B cell (primary cell): ENCODE measurements at regions not wholly inside any gene's neighbourhood (a gene's known extent, or its start where the extent isn't known, plus 50 kb on each side); places are given as distances from the start of the nearest gene placed in this dataset.

Experiments used
- ATAC-seq: fragments of 200-7000 bp; cut with Tn5 transposase; one replicate; pipeline ENCODE4 v1.10.0; 2021; ENCODE audit warnings: low read depth, mild to moderate bottlenecking, moderate number of reproducible peaks, moderate library complexity
- CTCF ChIA-PET: fragments of 350-600 bp; sonication (Branson Sonifier 250); formaldehyde crosslinking; loops from one replicate; lab custom pipeline; 2021; ENCODE audit warnings: antibody characterized with exemption, inconsistent platforms; lab: Charles Lee
- POLR2A ChIA-PET: fragments of 350-600 bp; sonication (Branson Sonifier 250); formaldehyde crosslinking; loops from one replicate; lab custom pipeline; 2021; ENCODE audit warnings: antibody characterized with exemption; lab: Charles Lee
- DNase-seq: peaks from one replicate; pipeline ENCODE4 v3.0.0; 2013
- H2AFZ ChIP-seq: 2 replicates; pipeline ENCODE4 v1.6.1; 2012; ENCODE audit warnings: mild to moderate bottlenecking, low read depth, low read length; ENCODE audit not compliant: insufficient read depth, poor library complexity, severe bottlenecking
- H3K27ac ChIP-seq, 2 donors: 1 replicate in 1 of 2; 2 replicates in 1 of 2; pipeline ENCODE4 v1.5.1; 2012 to 2013; ENCODE audit warnings: low read length in 2 of 2, mild to moderate bottlenecking in 2 of 2, moderate library complexity in 1 of 2
- H3K27me3 ChIP-seq, 4 experiments: fragments of 200-600 bp in 1 of 4; sonication (generic) in 1 of 4; replicated peaks in 1 of 4; 1 replicate in 2 of 4; 2 replicates in 2 of 4; pipeline versions ENCODE4 v1.6.1 to v1.7.0; 2013 to 2016; ENCODE audit warnings: low read length in 3 of 4, mild to moderate bottlenecking in 2 of 4, mixed read lengths in 1 of 4, moderate library complexity in 1 of 4; ENCODE audit not compliant: insufficient read depth in 4 of 4, control insufficient read depth in 3 of 4; ENCODE audit errors: control extremely low read depth in 1 of 4
- H3K36me3 ChIP-seq, 2 experiments: replicated peaks in 1 of 2; 1 replicate in 1 of 2; 2 replicates in 1 of 2; pipeline versions ENCODE4 v1.6.1 to v1.7.1; 2013; ENCODE audit warnings: low read length in 1 of 2; ENCODE audit not compliant: insufficient read depth in 2 of 2, control insufficient read depth in 1 of 2; ENCODE audit errors: control extremely low read depth in 1 of 2, extremely low read depth in 1 of 2
- H3K4me1 ChIP-seq, 2 donors: fragments of 200-600 bp in 1 of 2; sonication (generic) in 1 of 2; 1 replicate in 1 of 2; 2 replicates in 1 of 2; pipeline versions ENCODE4 v1.5.1 to v1.6.1; 2013 to 2017; ENCODE audit warnings: low read length in 2 of 2; ENCODE audit not compliant: control insufficient read depth in 2 of 2, insufficient read depth in 2 of 2
- H3K4me2 ChIP-seq: replicated peaks from 2 replicates; pipeline ENCODE3; 2012; ENCODE audit warnings: mild to moderate bottlenecking, low read depth, low read length; ENCODE audit not compliant: poor library complexity, severe bottlenecking
- H3K4me3 ChIP-seq, 5 experiments: fragments of 200-600 bp in 1 of 5; sonication (generic) in 1 of 5; 1 replicate in 3 of 5; 2 replicates in 2 of 5; pipeline versions ENCODE4 v1.5.1 to v1.7.0; 2011 to 2016; ENCODE audit warnings: low read length in 4 of 5, mild to moderate bottlenecking in 4 of 5, low read depth in 2 of 5, control low read depth in 1 of 5, moderate library complexity in 1 of 5; ENCODE audit not compliant: insufficient read depth in 1 of 5; ENCODE audit errors: control extremely low read depth in 1 of 5, extremely low read depth in 1 of 5
- H3K79me2 ChIP-seq: fragments of 200-600 bp; sonication (generic); one replicate; pipeline ENCODE4 v1.6.0; 2016; ENCODE audit warnings: low read length; ENCODE audit not compliant: control insufficient read depth, insufficient read depth
- H3K9ac ChIP-seq: fragments of 200-600 bp; sonication (generic); 2 replicates; pipeline ENCODE4 v1.6.1; 2017; ENCODE audit warnings: mild to moderate bottlenecking, low read length, moderate library complexity
- H3K9me3 ChIP-seq, 3 donors: one replicate each; pipeline versions ENCODE4 v1.6.1 to v1.7.1; 2013; ENCODE audit warnings: low read length in 2 of 3; ENCODE audit not compliant: control insufficient read depth in 2 of 3, insufficient read depth in 1 of 3; ENCODE audit errors: control extremely low read depth in 1 of 3
- H4K20me1 ChIP-seq: 2 replicates; pipeline ENCODE4 v1.6.0; 2012; ENCODE audit warnings: mild to moderate bottlenecking, low read length; ENCODE audit not compliant: insufficient read depth, control insufficient read depth, poor library complexity, severe bottlenecking
- H3K27ac Mint-ChIP-seq: one replicate; pipeline ENCODE4 v1.8.0; 2021; ENCODE audit warnings: mixed read lengths
- H3K27me3 Mint-ChIP-seq: one replicate; pipeline ENCODE4 v1.8.0; 2021; ENCODE audit warnings: mixed read lengths
- H3K4me1 Mint-ChIP-seq: one replicate; pipeline ENCODE4 v1.8.0; 2021; ENCODE audit warnings: mixed read lengths
- H3K4me3 Mint-ChIP-seq: one replicate; pipeline ENCODE4 v1.8.0; 2021; ENCODE audit warnings: mixed read lengths
- H3K9me3 Mint-ChIP-seq: one replicate; pipeline ENCODE4 v1.8.0; 2022; ENCODE audit warnings: mixed read lengths; ENCODE audit not compliant: insufficient read depth
- EZH2 ChIP-seq: IDR thresholded peaks from 2 replicates; pipeline ENCODE4 v1.6.1; 2012; ENCODE audit warnings: borderline replicate concordance, low read depth, mild to moderate bottlenecking, moderate library complexity, low read length; ENCODE audit not compliant: insufficient read depth, poor library complexity, severe bottlenecking
- WGBS: methylation state at CpG from one replicate; pipeline ENCODE4 v1.1.5; 2013; ENCODE audit warnings: missing lambda C conversion rate; ENCODE audit not compliant: insufficient coverage; 5-methylcytosine and 5-hydroxymethylcytosine counted together
- intact Hi-C: fragments of 100-400 bp; cut with micrococcal nuclease; formaldehyde crosslinking; loops from one replicate; pipeline ENCODE4 v1.10.0; 2022
- TF ChIP-seq, protein P1 (sequence below): fragments of 200-600 bp; IDR thresholded peaks from one replicate; pipeline ENCODE4 v1.8.0; 2022; ENCODE audit warnings: antibody characterized with exemption, mild to moderate bottlenecking

- CTCF ChIA-PET = no interaction called here
- Histone ChIP-seq H3K9me3 (no peaks in the 10 kb centered on the region), H3K36me3 (no peaks in the 10 kb centered on the region), H3K27me3 (no peaks in the 10 kb centered on the region), H2AFZ (no peak overlapping the region), H3K4me3 (no peak overlapping the region), H3K4me1 (no peaks in the 10 kb centered on the region), H3K79me2 (no peaks in the 10 kb centered on the region), H3K9ac (no peak overlapping the region), H3K27ac (no peak overlapping the region), H4K20me1 (no peaks in the 10 kb centered on the region), H3K4me2 (no peak overlapping the region)
- intact Hi-C loops = no loop called here
- no peak for TF ChIP-seq EZH2
- no peaks in the 10 kb centered on the region for H3K9me3 Mint-ChIP-seq
- ATAC-seq (no peak), DNase-seq (no peak)
- no peaks in the 10 kb centered on the region for H3K4me1 Mint-ChIP-seq
- POLR2A ChIA-PET = no interaction called here
- 96% methylated on average over 8 of the region's 11 CpGs for WGBS
- H3K27ac Mint-ChIP-seq = no peak overlapping the region
- H3K27me3 Mint-ChIP-seq = peaks cover 8% of the 10 kb centered on the region
- no peak overlapping the region for H3K4me3 Mint-ChIP-seq
Observed at GRCh38 chr12:5294274-5295070, 137.4 kb upstream of the NTF3 start.

GRCh38 chr12:5295151-5295550 lies 136.8 kb upstream of the NTF3 start:
- H3K9me3 ChIP-seq = no peaks in the 10 kb centered on the region
- CTCF ChIA-PET = no interaction called here

More at GRCh38 chr12:5295151-5295550, 136.8 kb upstream of the NTF3 start:
- Histone ChIP-seq H3K36me3 (no peaks in the 10 kb centered on the region), H3K27me3 (no peaks in the 10 kb centered on the region), H3K4me3 (no peak overlapping the region), H3K4me2 (no peak overlapping the region), H2AFZ (no peak overlapping the region), H3K27ac (no peak overlapping the region), H3K9ac (no peak overlapping the region), H3K79me2 (no peaks in the 10 kb centered on the region), H3K4me1 (no peaks in the 10 kb centered on the region), H4K20me1 (no peaks in the 10 kb centered on the region)
- no peaks in the 10 kb centered on the region for H3K9me3 Mint-ChIP-seq
- intact Hi-C loops = no loop called here
- H3K4me3 Mint-ChIP-seq = no peak overlapping the region
- DNase-seq = no peak
- H3K27ac Mint-ChIP-seq = no peak overlapping the region
- H3K27me3 Mint-ChIP-seq = peaks cover 8% of the 10 kb centered on the region
- H3K4me1 Mint-ChIP-seq = no peaks in the 10 kb centered on the region
- POLR2A ChIA-PET = no interaction called here
- ATAC-seq = no peak
- TF ChIP-seq, protein P1, sequence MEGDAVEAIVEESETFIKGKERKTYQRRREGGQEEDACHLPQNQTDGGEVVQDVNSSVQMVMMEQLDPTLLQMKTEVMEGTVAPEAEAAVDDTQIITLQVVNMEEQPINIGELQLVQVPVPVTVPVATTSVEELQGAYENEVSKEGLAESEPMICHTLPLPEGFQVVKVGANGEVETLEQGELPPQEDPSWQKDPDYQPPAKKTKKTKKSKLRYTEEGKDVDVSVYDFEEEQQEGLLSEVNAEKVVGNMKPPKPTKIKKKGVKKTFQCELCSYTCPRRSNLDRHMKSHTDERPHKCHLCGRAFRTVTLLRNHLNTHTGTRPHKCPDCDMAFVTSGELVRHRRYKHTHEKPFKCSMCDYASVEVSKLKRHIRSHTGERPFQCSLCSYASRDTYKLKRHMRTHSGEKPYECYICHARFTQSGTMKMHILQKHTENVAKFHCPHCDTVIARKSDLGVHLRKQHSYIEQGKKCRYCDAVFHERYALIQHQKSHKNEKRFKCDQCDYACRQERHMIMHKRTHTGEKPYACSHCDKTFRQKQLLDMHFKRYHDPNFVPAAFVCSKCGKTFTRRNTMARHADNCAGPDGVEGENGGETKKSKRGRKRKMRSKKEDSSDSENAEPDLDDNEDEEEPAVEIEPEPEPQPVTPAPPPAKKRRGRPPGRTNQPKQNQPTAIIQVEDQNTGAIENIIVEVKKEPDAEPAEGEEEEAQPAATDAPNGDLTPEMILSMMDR = no peak
- no peak for TF ChIP-seq EZH2
- no CpG with 5 or more reads among the region's 3 CpGs for whole genome bisulfite sequencing
